ENCODE measurements at regions not wholly inside any gene's neighbourhood (a gene's known extent, or its start where the extent isn't known, plus 50 kb on each side); places are given as distances from the start of the nearest gene placed in this dataset.

DNA sequence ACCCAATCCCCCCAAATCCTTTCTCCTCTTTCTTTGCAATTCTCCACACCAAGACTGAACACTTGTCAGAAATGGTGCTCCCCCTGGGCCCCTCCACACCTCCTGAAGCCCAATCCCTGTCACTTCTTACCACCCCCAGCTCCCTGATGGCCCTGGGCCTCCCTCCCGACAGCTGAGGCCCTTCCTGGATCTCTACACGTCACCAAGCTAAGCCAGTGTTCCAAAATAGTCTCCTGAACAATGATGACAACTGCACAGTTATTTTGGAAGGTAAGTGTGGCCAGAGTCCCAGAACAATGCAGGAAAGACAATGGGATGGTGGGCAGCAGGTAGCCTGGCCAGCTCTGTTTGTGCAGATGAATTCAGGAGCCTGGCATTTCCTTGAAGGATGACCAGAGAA lies 63.7 kb upstream of the PRSS3 start:
- TF ChIP-seq POLR2A (IDR thresholded peaks at IDR 0.05; ENCODE audit: low read depth, low read length) (no peak), POLR2AphosphoS5 (IDR thresholded peaks at IDR 0.05; ENCODE audit: low read depth, low read length) (no peak)

Data from GM12892 (cell line).